Lung microvascular endothelial cell (primary cell): ENCODE measurements at regions not wholly inside any gene's neighbourhood (a gene's known extent, or its start where the extent isn't known, plus 50 kb on each side); places are given as distances from the start of the nearest gene placed in this dataset.

Experiments
- DNase-seq, 2 donors: peaks; one replicate each; pipeline versions ENCODE4 v3.0.0 to v3.0.0-alpha.2; 2010; ENCODE audit warnings: low read depth in 2 of 2

GRCh38 chr14:40909906-40910305 is 696.8 kb upstream of the LRFN5 start:
- no peak for DNase-seq

GRCh38 chr14:40903709-40904108 is 703.0 kb upstream of the LRFN5 start:
- no peak for DNase-seq

DNA sequence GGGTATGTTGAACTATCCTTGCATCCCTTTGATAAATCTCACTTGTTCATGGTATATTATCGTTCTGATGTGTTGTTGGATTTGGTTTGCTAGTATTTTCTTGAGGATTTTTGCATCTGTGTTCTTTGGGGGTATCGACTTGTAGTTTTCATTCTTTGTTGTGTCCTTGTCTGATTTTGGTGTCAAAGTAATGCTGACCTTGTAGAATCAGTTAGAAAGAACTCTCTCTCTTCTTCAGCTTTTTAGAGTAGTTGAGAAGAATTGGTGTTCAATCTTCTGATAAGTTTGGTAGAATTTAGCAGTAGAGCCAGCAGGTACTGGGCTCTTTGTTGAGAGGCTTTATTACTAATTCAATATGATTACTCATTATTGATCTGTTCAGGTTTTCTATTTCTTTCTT is 707.2 kb upstream of the LRFN5 start:
- DNase-seq = no peak

DNA sequence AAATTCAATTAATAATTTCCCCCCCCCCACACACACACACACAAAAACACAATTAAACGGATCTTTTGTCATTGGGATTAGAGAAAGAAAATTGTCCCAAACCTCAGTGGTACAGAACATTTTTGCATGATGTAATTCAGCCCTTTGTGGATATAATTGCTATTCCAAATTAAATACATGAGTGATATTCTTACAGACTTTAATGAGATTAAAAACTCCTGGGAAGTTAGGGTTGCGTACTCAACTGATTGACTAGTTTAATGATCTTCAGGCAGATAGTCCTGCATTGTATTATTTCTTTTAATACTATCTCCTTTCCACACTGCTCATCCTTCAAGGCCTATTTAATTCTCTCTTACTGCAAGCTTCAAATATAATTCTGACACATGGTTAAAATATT is 711.8 kb upstream of the LRFN5 start:
- DNase-seq = no peak

GRCh38 chr14:40889126-40889525 is 717.5 kb upstream of the LRFN5 start:
- no peak for DNase-seq

GRCh38 chr14:40887912-40888311 is 718.8 kb upstream of the LRFN5 start:
- no peak for DNase-seq

DNA sequence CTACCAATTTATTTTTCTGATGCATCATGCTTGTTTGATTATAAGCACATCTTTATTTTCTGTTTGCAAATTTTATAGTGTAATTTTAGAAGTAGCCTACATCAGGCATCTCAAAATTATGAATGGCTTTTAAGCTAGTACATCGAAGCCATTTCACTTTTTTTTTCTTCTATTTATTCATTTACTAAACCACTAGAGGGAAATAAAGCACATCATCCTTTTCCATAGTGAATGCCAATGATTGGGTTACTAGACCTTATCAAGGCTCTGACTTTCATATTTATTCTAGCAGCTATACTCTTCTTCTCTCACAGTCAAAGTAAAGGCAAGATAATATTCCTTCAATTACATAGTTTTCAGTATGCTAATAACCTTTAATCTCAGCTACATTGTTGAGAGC is 736.4 kb upstream of the LRFN5 start:
- DNase-seq = no peak

GRCh38 chr14:40859055-40859454 is 747.6 kb upstream of the LRFN5 start:
- no peak for DNase-seq

DNA sequence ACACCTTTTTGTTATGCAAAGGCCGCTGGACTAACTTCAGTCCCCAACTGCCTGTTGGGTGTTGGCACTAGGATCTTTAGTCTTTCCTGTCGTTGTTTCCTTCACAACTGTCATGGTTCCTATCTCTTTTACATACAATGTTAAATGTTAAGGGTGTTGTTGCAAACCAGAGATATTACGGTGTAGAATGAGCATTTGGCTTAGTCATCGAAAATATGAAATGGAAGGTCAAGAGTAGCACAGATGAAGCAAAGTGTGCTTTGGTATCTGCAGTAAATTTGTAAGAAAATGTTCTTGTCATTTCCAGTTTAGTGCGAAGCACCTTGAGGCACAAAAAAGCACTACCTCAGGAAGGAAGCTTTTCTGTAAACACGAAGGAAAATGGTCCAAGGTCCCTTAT is 751.3 kb upstream of the LRFN5 start:
- DNase-seq = no peak

DNA sequence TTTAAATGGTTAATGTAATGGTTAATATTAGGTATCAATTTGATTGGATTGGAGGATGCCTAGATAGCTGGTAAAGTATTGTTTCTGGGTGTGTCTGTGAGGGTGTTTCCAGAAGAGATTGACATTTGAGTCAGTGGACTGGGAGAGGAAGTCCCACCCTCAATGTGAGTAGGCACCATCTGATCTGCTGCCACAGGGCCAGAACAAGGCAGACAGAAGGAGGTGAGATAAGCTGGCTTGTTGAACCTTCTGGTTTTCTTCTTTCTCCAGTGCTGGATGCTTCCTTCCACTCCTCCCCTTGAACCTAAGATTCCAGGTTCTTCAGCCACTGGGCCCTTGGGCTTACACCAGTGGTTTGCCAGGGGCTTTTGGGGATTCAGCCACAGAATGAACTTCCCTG is 756.5 kb upstream of the LRFN5 start:
- DNase-seq = no peak

- no peak for DNase-seq
Observed at GRCh38 chr14:40847480-40847879, 759.2 kb upstream of the LRFN5 start.

DNA sequence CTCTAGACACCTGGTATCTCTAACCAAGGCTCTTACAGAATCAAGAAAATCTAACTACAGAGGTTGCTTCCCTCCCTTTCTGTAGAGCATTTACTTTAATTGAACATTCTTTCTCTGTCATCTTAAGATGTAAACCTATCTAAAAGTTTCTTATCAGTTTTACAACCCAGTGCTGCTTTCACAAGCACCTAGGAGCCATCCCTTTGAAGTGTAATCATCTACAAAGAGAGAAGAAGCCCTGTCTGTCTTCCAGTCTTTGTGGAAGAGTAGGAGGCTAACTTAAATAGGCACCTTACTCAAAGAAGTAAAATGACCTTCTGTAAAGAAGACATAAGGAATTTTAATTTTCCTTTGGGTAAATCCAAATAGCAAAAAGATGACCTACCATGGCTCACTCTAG is 763.9 kb upstream of the LRFN5 start:
- DNase-seq = no peak

DNA sequence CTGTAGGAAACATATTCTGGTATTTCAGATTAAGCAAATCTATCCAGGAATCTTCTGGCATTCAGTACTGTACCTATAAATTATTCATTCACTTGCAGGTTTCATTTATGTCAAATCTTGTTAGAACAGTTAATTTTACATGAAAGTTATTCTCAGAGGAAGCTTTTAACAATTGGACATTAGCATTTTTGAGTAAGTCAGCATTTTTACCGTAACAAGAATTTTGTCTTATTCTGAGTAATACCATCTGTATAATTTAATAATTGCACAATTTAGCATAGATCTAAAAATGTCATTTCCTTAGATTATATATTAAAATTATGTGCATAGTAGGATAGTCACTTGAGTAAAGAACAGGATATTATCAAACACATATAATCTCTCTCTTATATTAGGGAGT is 764.8 kb upstream of the LRFN5 start:
- no peak for DNase-seq

- no peak for DNase-seq
Observed at GRCh38 chr14:40838601-40839000, 768.1 kb upstream of the LRFN5 start.

GRCh38 chr14:40806471-40806870 is 800.2 kb upstream of the LRFN5 start:
- DNase-seq = no peak

GRCh38 chr14:40796168-40796567 is 810.5 kb upstream of the LRFN5 start:
- DNase-seq = no peak

DNA sequence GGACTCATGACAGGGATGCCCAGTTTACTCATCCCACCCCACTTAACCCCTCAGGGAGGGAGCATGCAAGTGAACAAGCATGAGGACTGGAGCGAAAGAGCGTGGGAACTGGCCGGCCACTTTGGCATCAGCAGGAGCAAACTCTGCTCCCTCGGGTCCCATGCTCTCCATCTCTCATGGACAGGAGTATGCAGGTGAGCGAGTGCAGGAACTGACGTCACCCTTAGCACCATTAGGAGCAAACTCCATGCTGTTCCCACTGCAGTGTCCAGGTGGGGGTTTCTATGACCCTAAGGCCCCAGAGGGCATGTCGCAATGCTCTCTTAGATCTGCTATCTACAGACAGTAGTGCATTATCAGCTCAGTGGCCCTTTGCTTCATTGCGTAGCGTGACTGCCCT is 821.8 kb upstream of the LRFN5 start:
- DNase-seq = no peak

DNA sequence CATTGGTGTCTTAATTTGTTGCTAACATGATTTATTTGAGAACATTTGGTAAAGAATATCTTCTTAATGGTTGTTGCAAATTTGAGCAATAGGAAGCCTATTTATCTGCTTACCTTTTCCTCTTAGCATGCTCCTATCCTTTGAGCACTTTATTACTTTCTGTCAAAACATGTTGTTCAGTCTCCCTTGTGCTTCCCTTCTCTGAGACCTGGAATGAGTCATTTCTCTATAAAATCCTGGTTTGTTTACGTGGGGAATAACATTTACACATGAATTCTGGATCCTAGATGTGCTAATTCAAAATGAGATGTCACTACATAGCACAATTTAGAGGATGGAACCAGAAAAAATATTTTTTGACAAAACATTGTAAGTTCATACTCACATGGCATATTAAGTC is 844.0 kb upstream of the LRFN5 start:
- no peak for DNase-seq

GRCh38 chr14:40762177-40762576 is 844.5 kb upstream of the LRFN5 start:
- DNase-seq = no peak

DNA sequence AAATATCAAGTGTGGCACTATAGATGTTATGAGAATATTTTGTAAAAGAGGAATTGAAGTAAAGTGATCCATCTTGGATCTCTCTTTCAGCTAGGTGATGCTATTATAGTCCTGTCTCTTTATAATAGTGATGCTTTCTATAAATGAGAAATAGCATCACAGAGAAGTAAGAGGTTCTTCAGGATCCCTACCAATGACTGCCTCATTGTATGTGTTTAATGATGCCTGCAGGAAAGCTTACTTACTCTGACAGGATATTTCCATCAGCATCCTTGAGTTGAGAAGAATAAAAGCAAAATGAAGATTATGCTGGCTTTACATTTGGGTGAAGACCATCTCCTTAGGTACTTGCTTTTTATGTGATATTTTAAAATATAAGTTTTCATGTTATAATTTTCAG is 846.0 kb upstream of the LRFN5 start:
- no peak for DNase-seq

DNA sequence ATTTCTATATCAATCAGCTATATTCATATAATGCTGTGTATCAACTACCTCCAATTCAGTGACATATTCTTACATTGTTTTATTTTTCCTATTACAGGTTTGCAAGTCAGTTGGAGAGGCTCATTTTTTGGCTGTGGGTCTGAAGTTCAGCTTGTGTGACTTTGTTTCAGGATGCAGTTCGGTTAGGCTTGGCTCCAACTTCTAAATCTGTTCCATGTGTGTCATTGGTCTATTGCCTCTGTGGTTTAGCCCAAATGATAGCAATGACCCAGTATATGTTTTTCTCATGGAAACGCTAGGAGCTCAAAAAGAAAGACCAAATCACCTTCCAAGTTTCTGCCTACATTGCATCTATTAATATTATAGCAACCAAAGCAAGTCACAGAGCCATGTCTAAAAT is 848.6 kb upstream of the LRFN5 start:
- DNase-seq = no peak

DNA sequence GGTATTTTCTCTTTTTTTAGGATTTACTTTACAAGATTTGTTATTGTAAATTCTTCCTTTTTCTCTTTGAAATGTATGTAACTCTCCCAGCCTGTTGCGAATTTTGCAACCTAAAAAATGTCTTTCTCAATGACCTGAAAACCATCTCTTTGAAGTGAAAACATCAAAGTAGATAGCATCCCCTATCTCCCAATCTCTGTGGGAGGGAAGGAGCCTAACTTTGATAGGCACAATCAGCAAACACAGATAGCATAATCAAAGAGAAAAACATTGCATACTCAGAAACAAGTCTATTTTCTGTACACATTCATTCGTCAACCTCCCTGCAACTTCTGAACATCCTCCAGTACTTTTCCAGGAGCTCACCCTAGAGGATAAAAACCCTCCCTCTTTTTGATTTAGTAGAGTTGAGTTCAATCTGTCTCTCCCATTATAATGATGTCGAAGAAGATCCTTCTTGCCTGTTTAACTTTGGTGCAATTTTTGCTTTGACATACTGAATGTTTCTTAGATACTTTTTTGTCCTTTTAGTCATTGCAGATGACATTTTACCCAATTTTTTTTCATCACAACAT is 849.2 kb upstream of the LRFN5 start:
- no peak for DNase-seq

DNA sequence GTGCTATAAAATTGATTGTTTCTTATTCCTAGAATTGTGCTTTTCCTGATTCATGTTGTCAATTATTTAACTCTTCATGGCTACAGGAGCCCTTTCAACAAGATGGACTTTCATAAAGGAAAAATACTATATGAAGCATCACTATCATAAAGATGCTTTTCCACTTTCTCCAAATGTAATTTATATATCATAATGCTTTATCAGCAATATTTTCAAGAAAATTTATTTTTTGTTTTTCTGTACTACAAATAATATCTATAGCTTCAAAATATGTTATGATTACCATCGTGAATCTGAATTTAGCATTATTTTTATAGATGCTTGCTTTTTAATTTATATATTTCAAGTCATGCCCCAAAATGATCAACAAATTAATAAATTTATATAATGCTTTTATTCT is 873.5 kb upstream of the LRFN5 start:
- DNase-seq = no peak

- no peak for DNase-seq
Observed at GRCh38 chr14:40727107-40727506, 879.6 kb upstream of the LRFN5 start.

GRCh38 chr14:40713387-40713786 is 893.3 kb upstream of the LRFN5 start:
- no peak for DNase-seq
